AG09309 (cell line): ENCODE measurements at regions not wholly inside any gene's neighbourhood (a gene's known extent, or its start where the extent isn't known, plus 50 kb on each side); places are given as distances from the start of the nearest gene placed in this dataset.

ENCODE experiments used
- DNase-seq: peaks from one replicate; pipeline ENCODE4 v3.0.0-alpha.2; 2010; ENCODE audit warnings: low read depth
- H3K4me3 ChIP-seq: 2 replicates; pipeline ENCODE4 v1.5.1; 2011; ENCODE audit warnings: mild to moderate bottlenecking, low read depth, low read length, moderate library complexity; ENCODE audit not compliant: control insufficient read depth
- CTCF ChIP-seq: IDR thresholded peaks from 2 replicates; pipeline ENCODE4 v1.5.1; 2011; ENCODE audit warnings: mild to moderate bottlenecking, low read depth, low read length, inconsistent platforms; ENCODE audit not compliant: insufficient read depth, control insufficient read depth; ENCODE audit errors: missing control alignments

GRCh38 chr18:38413193-38413592 lies 847.6 kb upstream of the CELF4 start:
- no peak overlapping the region for H3K4me3 ChIP-seq
- TF ChIP-seq CTCF: no peak
- no peak for DNase-seq

GRCh38 chr18:38406607-38407006 lies 841.0 kb upstream of the CELF4 start:
- no peak overlapping the region for H3K4me3 ChIP-seq
- no peak for DNase-seq
- TF ChIP-seq CTCF: no peak

- DNase-seq: no peak
Measured at GRCh38 chr18:38402509-38402908, 836.9 kb upstream of the CELF4 start.

GRCh38 chr18:38397094-38397493 lies 831.5 kb upstream of the CELF4 start:
- DNase-seq: no peak
- TF ChIP-seq CTCF: no peak
- no peak overlapping the region for H3K4me3 ChIP-seq

More at GRCh38 chr18:38402509-38402908, 836.9 kb upstream of the CELF4 start:
- H3K4me3 ChIP-seq: no peak overlapping the region
- no peak for TF ChIP-seq CTCF

- no peak for TF ChIP-seq CTCF
- no peak for DNase-seq
Measured at GRCh38 chr18:38386146-38386545, 820.5 kb upstream of the CELF4 start.

GRCh38 chr18:38369772-38370690 lies 804.4 kb upstream of the CELF4 start:
- TF ChIP-seq CTCF: no peak
- no peak for DNase-seq
- no peak overlapping the region for H3K4me3 ChIP-seq

More at GRCh38 chr18:38386146-38386545, 820.5 kb upstream of the CELF4 start:
- no peak overlapping the region for H3K4me3 ChIP-seq
